CD4-positive, alpha-beta T cell treated with Interleukin-12 subunit alpha and Interleukin-12 subunit beta, for 1 hour (primary cell): ENCODE measurements at regions not wholly inside any gene's neighbourhood (a gene's known extent, or its start where the extent isn't known, plus 50 kb on each side); places are given as distances from the start of the nearest gene placed in this dataset.
A peak's percentile ranks its signal among the peaks of the same experiment; 100 is the strongest.
"Not testable (repeated sequence)": the region's sequence is repeated elsewhere in the genome, so short reads cannot be mapped to it uniquely, and the experiment has no call there.

Source experiments
- DNase-seq: peaks from one replicate; pipeline ENCODE4 v3.0.0-alpha.2; 2020

DNA sequence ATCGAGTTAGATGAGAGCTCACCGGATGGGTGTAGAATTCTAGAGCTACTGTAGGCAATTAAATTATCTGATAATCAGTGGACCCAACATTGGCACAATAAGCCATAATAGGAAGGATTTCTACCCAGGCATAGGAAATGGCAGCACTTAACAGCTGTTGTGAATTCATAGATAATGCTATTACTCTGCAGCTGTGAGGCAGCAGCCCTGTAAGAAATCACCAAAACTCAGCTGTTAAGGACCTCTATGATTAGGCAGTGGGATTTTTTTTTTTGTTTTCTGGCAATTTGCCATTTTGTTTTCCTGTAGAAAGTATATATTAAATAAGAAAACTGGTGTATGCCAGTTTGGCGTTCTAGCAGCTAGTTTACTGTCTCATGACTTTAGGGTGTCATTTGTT lies 609.1 kb upstream of the SLC35B3 start:
- DNase-seq = no peak

GRCh38 chr6:9040718-9041117 lies 605.4 kb upstream of the SLC35B3 start:
- no peak for DNase-seq

DNA sequence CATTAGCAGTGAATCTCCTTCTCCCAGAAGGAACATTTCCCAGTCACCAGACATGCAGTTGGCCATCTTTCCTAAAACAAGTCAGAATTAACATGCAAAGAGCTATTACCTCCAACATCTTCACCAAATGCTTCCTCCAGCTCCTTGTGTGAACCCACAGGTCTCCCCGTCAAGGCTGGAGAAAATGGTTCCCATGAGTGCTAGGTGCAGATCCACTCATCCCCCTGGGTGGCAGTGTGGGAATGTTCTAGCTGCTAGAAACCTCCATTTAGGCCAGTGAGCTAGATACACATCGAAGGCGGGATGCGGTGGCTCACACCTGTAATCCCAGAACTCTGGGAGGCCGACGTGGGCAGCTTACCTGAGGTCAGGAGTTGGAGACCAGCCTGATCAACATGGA lies 603.9 kb upstream of the SLC35B3 start:
- no peak for DNase-seq

- DNase-seq = no peak
Observed at GRCh38 chr6:9028086-9028485, 592.7 kb upstream of the SLC35B3 start.

DNA sequence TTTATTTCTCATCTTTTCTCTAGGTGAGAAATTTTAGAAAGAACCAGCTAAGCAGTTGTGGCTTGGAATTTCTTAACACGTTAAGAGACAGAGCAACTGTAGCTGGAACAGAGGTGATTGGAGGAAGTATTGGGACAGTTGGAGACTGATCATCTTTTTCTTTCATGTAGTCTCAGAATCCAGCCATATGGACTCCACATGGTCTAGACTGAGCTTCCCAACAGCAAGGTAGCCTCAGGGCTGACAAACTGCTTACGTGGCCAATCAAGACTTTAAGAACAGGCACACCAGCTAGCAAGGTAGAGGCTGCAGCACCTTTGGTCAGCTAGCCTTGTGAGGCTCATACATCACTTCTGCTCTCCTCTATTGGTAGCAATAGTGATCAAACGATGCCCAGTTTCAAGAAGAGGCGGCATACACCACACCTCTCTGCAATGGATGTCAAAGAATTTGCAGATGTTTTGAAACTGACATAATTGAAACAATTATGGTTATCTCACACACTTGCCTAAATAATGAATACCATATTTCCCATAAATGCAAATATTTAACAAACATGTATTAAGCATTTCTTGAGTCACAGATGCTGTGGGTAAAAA lies 590.5 kb upstream of the SLC35B3 start:
- no peak for DNase-seq

GRCh38 chr6:9025228-9025627 lies 589.9 kb upstream of the SLC35B3 start:
- DNase-seq = no peak

DNA sequence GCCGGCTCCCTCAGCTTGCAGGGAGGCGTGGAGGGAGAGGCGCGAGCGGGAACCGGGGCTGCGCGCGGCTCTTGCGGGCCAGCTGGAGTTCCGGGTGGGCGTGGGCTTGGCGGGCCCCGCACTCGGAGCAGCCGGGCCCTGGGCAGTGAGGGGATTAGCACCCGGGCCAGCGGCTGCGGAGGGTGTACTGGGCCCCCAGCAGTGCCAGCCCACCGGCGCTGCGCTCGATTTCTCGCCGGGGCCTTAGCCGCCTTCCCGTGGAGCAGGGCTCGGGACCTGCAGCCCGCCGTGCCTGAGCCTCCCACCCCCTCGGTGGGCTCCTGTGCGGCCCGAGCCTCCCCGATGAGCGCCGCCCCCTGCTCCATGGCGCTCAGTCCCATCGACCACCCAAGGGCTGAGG lies 588.9 kb upstream of the SLC35B3 start:
- not testable (repeated sequence) for DNase-seq

DNA sequence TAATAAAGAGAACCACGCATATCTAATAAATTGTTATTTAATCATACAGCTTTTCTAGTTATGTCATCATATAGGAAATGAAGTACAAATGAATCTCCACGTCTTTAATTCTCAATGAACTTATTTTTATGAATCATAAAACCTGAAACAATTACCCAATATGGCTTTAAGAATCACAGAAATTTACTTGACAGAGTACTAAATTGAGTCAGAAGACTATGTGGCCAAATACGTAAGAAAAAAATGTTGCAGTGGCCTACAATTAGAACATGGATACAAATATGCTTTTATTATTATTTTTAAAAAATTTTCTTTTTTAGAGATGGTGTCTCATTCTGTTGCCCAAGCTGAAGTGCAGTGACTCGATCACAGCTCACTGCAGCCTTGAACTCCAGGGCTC lies 584.7 kb upstream of the SLC35B3 start:
- no peak for DNase-seq

DNA sequence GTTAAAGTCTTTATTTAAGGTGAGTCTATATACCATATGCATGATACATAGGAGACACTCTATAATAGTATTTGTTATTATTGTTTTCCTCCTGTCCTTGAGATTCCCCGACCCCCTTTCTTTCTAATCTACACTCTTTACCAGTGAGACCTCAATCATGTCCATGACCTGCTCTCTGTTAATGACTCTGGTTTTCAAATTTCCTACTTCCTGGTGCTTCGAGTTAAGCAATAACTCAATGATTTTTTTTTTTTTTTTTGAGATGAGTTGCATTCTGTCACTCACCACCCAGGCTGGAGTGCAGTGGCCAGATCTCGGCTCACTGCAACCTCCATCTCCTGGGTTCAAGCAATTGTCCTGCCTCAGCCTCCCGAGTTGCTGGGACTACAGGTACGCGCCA lies 574.6 kb upstream of the SLC35B3 start:
- DNase-seq = no peak

DNA sequence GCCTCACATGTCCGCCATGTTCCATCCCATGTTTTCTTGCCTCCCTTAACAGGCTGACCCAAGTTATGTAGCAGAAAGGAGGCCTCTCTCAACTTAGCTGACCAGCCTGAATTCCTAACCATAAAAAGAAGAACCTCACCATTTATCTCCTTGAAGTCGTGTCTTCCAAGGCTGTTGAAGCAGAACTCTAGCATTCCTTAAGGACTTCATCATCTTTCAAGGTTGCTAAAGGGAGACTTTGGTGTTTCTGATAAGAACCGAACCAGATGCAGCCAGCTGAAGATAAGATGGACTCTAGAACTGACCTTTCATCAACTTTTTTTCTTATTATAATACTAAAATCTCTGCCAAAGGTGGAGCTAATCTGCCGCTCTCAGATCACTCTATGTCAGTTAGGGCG lies 571.7 kb upstream of the SLC35B3 start:
- DNase-seq = no peak

- DNase-seq = no peak
Observed at GRCh38 chr6:9002833-9003232, 567.5 kb upstream of the SLC35B3 start.

- no peak for DNase-seq
Observed at GRCh38 chr6:8995156-8995555, 559.8 kb upstream of the SLC35B3 start.

GRCh38 chr6:8993111-8993510 lies 557.8 kb upstream of the SLC35B3 start:
- DNase-seq = no peak

DNA sequence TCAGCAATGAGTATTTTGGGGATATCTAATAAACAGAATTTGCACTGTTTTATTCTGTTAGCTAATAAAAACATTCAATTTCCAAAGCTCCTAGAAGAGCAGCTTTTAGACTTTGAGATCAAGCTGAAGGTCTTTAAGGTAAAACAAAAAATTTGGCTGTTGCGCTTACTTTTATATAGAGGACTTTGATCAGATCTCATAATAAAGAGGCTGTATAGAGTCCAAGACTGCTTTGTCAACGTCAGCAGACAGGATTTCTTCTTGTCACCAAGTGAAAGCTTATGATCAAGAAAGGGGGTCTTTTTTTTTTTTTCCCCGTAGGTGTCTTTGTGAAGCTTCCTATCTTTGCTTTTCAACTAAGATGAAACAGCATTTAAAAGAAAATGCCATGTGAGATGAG lies 556.5 kb upstream of the SLC35B3 start:
- DNase-seq = no peak

DNA sequence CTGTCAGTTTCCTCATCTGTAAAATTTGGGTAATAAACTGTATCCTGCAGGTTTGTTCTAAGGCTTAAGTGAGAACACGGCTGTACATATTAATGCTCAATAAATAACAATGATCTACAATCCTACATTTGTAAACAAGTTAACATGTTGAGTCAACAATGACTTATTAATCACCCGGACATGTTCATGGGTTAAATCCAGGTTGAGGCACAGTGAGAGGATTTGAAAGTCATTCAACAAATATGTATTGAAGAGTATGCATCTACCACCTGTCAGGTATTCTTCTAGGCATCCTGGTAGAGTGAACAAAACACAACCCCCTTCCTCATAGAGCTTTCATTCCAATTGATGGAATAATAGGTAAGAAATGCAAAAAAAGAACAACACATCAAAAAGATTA lies 554.7 kb upstream of the SLC35B3 start:
- DNase-seq = no peak

DNA sequence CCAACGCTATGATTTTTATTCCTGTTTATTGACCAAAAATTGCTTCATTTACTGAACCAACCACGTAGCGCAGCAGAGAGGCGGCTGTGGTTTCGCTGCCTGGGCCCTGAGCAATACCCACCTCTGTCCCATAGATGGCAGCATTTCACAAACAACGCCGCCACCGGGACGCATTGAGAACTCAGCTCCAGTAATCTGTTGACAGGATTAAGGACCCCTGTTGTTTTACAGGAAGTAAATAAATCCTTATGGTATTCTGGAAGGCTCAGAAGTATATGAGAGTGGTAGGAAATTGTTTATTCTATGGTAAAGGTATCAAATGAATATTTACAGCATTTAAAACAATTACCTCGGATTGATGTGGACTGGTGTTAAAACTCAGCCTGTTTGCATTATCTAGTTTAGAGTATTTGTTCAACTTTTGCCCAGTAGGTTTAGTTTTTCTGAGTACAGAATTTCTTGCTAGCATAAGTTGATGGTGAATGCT lies 547.9 kb upstream of the SLC35B3 start:
- DNase-seq = peak; percentile 42

GRCh38 chr6:8982668-8983067 lies 547.3 kb upstream of the SLC35B3 start:
- DNase-seq = no peak

GRCh38 chr6:8973395-8973794 lies 538.0 kb upstream of the SLC35B3 start:
- DNase-seq = no peak

GRCh38 chr6:8969747-8970146 lies 534.4 kb upstream of the SLC35B3 start:
- no peak for DNase-seq

DNA sequence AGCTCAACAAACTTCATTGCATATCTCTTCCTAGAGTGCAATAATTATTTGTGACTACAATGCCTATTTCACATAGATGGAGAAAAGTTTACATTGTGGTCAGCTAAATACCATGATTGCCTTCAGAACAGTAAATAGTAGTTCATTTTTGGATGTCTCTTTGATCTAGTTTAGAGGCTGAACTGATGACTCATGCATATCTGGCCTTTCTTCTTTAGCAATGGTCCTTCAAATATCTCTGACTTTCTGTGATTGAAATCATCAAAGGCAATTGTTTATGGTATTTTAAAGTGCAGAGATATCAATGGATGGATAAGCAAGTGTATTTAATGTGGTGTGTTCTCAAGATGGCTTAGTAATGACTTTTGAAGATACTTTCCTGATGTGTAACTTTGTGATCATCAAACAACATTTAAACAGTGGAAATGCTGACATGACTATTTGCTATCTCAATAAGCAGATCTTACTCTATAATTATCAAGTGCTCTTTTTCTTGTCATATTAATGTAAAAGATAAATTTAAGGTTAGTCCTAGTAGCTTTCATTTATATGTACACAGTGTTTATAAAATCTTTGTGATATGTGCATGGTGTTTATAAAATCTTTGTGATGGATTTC lies 523.7 kb upstream of the SLC35B3 start:
- DNase-seq = no peak

DNA sequence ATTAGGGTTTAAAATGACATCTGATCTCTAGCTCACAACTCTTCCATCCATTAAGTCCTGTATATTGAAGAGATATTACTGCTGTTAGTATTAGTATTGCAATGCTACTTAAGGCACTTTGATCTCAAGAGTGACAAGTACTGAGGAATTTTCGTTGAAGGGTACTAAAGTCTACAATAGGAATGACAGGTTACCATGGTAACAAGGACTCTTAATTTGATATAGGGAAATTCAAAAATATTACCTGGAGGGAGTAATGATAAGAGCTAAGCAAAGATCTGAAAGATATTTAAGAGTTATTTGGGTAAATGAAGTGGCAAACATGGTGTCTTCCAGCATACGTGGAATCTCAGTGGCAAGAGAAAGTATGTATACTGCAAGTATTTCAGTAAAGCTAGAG lies 518.0 kb upstream of the SLC35B3 start:
- no peak for DNase-seq

- no peak for DNase-seq
Observed at GRCh38 chr6:8948733-8949132, 513.4 kb upstream of the SLC35B3 start.

- DNase-seq = no peak
Observed at GRCh38 chr6:8947900-8948299, 512.6 kb upstream of the SLC35B3 start.

DNA sequence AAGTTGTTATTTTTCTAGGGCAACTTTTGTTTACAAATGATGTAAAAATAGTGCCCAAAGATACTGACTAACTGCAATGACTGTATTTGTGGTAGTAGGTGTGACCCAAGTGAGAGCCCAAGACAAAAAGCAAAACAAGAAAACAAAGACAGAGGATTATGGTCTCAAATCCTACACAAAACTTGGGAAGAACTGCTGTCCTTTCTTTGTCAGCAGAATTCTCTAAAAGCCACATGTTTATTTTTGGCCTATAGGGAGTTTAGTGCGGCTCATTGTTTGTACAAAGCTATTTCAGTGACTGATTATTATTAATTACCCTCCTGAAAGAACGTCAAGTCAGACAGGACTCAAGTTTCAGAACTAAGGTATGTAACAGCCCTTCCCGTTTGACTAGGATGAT lies 509.2 kb upstream of the SLC35B3 start:
- no peak for DNase-seq

DNA sequence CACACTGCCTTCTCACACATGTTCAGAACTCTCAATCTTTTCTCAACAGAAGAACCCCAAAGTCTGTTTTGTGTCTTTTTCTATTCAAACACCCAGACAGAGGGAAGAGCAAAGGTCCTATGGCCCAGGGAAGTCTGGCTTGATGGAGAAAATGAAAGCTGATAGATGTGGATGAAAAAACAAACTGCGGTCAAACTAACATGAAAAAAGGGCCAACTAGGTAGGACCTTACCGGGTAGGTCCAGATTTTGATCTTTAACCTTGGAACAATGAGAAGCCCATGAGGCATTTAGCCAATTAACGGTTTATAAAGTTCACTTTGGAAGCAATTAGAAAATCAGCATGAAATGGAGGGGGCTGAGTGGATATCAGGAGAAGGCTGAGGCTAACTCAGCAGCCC lies 507.7 kb upstream of the SLC35B3 start:
- no peak for DNase-seq
